Esophagus muscularis mucosa (tissue), 4 donors: ENCODE measurements at regions not wholly inside any gene's neighbourhood (a gene's known extent, or its start where the extent isn't known, plus 50 kb on each side); places are given as distances from the start of the nearest gene placed in this dataset.

Experiments
- CTCF ChIP-seq, 3 experiments: fragments of 200-600 bp in 2 of 3; fragments of 450-650 bp in 1 of 3; sonication (generic) in 2 of 3; IDR thresholded peaks; one replicate each; pipeline ENCODE4 v1.5.1; 2017 to 2019; ENCODE audit warnings: antibody characterized with exemption in 3 of 3, mild to moderate bottlenecking in 2 of 3, moderate library complexity in 1 of 3
- EP300 ChIP-seq: sonication (generic); formaldehyde crosslinking; IDR thresholded peaks from one replicate; pipeline ENCODE4 v1.6.1; 2017; ENCODE audit warnings: antibody characterized with exemption
- POLR2A ChIP-seq: fragments of 450-650 bp; IDR thresholded peaks from one replicate; pipeline ENCODE4 v1.6.1; 2017; ENCODE audit warnings: antibody characterized with exemption, moderate library complexity, mild to moderate bottlenecking, low read depth

GRCh38 chr11:24246715-24247114, 250.1 kb upstream of the LUZP2 start:
- TF ChIP-seq EP300 = no peak
- TF ChIP-seq CTCF (IDR thresholded peaks at IDR 0.05) = no peak
- TF ChIP-seq POLR2A = no peak
